ENCODE measurements at regions not wholly inside any gene's neighbourhood (a gene's known extent, or its start where the extent isn't known, plus 50 kb on each side); places are given as distances from the start of the nearest gene placed in this dataset.

- DNase-seq (ENCODE audit: low read depth) = no peak
Measured at GRCh38 chr2:67651565-67651964, 254.4 kb downstream of the ETAA1 start.

GRCh38 chr2:67652679-67653078 lies 255.5 kb downstream of the ETAA1 start:
- no peak for DNase-seq (ENCODE audit: low read depth)

- DNase-seq (ENCODE audit: low read depth) = peak; percentile 33
Measured at GRCh38 chr2:67656875-67657274, 259.7 kb downstream of the ETAA1 start.

- DNase-seq (ENCODE audit: low read depth) = no peak
Measured at GRCh38 chr2:67658820-67659219, 261.7 kb downstream of the ETAA1 start.

- DNase-seq (ENCODE audit: low read depth) = no peak
Measured at GRCh38 chr2:67660015-67660602, 263.0 kb downstream of the ETAA1 start.

GRCh38 chr2:67660871-67661270 lies 263.7 kb downstream of the ETAA1 start:
- no peak for DNase-seq (ENCODE audit: low read depth)

- DNase-seq (ENCODE audit: low read depth) = no peak
Measured at GRCh38 chr2:67662222-67662621, 265.1 kb downstream of the ETAA1 start.

GRCh38 chr2:67663776-67664175 lies 266.6 kb downstream of the ETAA1 start:
- DNase-seq (ENCODE audit: low read depth) = no peak

GRCh38 chr2:67666386-67667053 lies 269.4 kb downstream of the ETAA1 start:
- no peak for DNase-seq (ENCODE audit: low read depth)

GRCh38 chr2:67667054-67667908 lies 270.1 kb downstream of the ETAA1 start:
- no peak for DNase-seq (ENCODE audit: low read depth)

- no peak for DNase-seq (ENCODE audit: low read depth)
Measured at GRCh38 chr2:67668538-67668937, 271.4 kb downstream of the ETAA1 start.

- DNase-seq (ENCODE audit: low read depth) = no peak
Measured at GRCh38 chr2:67669168-67669567, 272.0 kb downstream of the ETAA1 start.

- DNase-seq (ENCODE audit: low read depth) = no peak
Measured at GRCh38 chr2:67669766-67670165, 272.6 kb downstream of the ETAA1 start.

- DNase-seq (ENCODE audit: low read depth) = no peak
Measured at GRCh38 chr2:67670747-67671183, 273.6 kb downstream of the ETAA1 start.

- no peak for DNase-seq (ENCODE audit: low read depth)
Measured at GRCh38 chr2:67671464-67672450, 274.6 kb downstream of the ETAA1 start.

GRCh38 chr2:67674668-67675067 lies 277.5 kb downstream of the ETAA1 start:
- DNase-seq (ENCODE audit: low read depth) = no peak

GRCh38 chr2:67684991-67685390 lies 287.9 kb downstream of the ETAA1 start:
- DNase-seq (ENCODE audit: low read depth) = peak; percentile 18

GRCh38 chr2:67686254-67686653 lies 289.1 kb downstream of the ETAA1 start:
- DNase-seq (ENCODE audit: low read depth) = no peak

GRCh38 chr2:67689186-67689585 lies 292.1 kb downstream of the ETAA1 start:
- no peak for DNase-seq (ENCODE audit: low read depth)

- DNase-seq (ENCODE audit: low read depth) = no peak
Measured at GRCh38 chr2:67689651-67690050, 292.5 kb downstream of the ETAA1 start.

- no peak for DNase-seq (ENCODE audit: low read depth)
Measured at GRCh38 chr2:67694445-67694844, 297.3 kb downstream of the ETAA1 start.
